Lung (tissue), 11 donors: ENCODE measurements at regions not wholly inside any gene's neighbourhood (a gene's known extent, or its start where the extent isn't known, plus 50 kb on each side); places are given as distances from the start of the nearest gene placed in this dataset.

ENCODE experiments used
- ATAC-seq: fragments of 200-7000 bp; cut with Tn5 transposase; one replicate; pipeline ENCODE4 v1.9.1; 2020; ENCODE audit warnings: moderate number of reproducible peaks; ENCODE audit not compliant: insufficient read depth, low FRiP score
- DNase-seq, 3 donors: peaks; one replicate each; pipeline ENCODE4 v3.0.0-alpha.2; 2013 to 2017
- H3K27ac ChIP-seq, 2 donors: one replicate each; pipeline ENCODE4 v1.5.1; 2013; ENCODE audit warnings: mild to moderate bottlenecking in 2 of 2, moderate library complexity in 2 of 2, control low read depth in 1 of 2, inconsistent platforms in 1 of 2, low read depth in 1 of 2, low read length in 1 of 2
- H3K27me3 ChIP-seq, 3 donors: one replicate each; pipeline ENCODE4 v1.5.1; 2013; ENCODE audit warnings: low read length in 2 of 3; ENCODE audit not compliant: control insufficient read depth in 3 of 3, insufficient read depth in 3 of 3
- H3K36me3 ChIP-seq, 4 donors: one replicate each; pipeline ENCODE4 v1.5.1; 2013; ENCODE audit warnings: low read length in 4 of 4, mild to moderate bottlenecking in 1 of 4, moderate library complexity in 1 of 4; ENCODE audit not compliant: control insufficient read depth in 4 of 4, insufficient read depth in 4 of 4
- H3K4me1 ChIP-seq, 5 donors: one replicate each; pipeline ENCODE4 v1.5.1; 2013; ENCODE audit warnings: low read length in 5 of 5, mild to moderate bottlenecking in 2 of 5, moderate library complexity in 1 of 5; ENCODE audit not compliant: control insufficient read depth in 5 of 5, insufficient read depth in 5 of 5
- H3K4me3 ChIP-seq: one replicate; pipeline ENCODE4 v1.5.1; 2013; ENCODE audit warnings: mild to moderate bottlenecking, control low read depth, moderate library complexity
- H3K9ac ChIP-seq, 2 donors: one replicate each; pipeline ENCODE4 v1.5.1; 2013; ENCODE audit warnings: low read length in 2 of 2, control low read depth in 1 of 2; ENCODE audit not compliant: insufficient read depth in 1 of 2
- H3K9me3 ChIP-seq, 4 donors: one replicate each; pipeline ENCODE4 v1.5.1; 2013; ENCODE audit warnings: low read length in 3 of 4, mild to moderate bottlenecking in 1 of 4, moderate library complexity in 1 of 4; ENCODE audit not compliant: control insufficient read depth in 4 of 4, insufficient read depth in 3 of 4
- CTCF ChIP-seq: IDR thresholded peaks from 2 replicates; pipeline ENCODE4 v1.5.1; 2012; ENCODE audit warnings: mild to moderate bottlenecking; ENCODE audit errors: control extremely low read depth, extremely low read depth
- WGBS, 2 donors: extraction: QIAGEN DNeasy Blood & Tissue Kit; methylation state at CpG; one replicate each; pipeline ENCODE4 v1.1.7; 2013; 5-methylcytosine and 5-hydroxymethylcytosine counted together
- donor health status: control.
- donor health status: control.
- donor health status: Bipolar disorder and iron deficiency.
- donor health status: healthy.
- donor health status: DM: yes; HTN: yes; CAD: no.

- H3K4me3 ChIP-seq = no peak overlapping the region
- DNase-seq (no peak), ATAC-seq (no peak)
- no peaks in the 10 kb centered on the region for H3K27me3 ChIP-seq
- H3K9ac ChIP-seq = no peak overlapping the region
- H3K9me3 ChIP-seq = no peaks in the 10 kb centered on the region
- no peaks in the 10 kb centered on the region for H3K36me3 ChIP-seq
- H3K4me1 ChIP-seq = peaks cover 0 to 4% (median 0%) of the 10 kb centered on the region in 5 donors
- TF ChIP-seq CTCF = no peak
- no peak overlapping the region for H3K27ac ChIP-seq
- 73 to 87% methylated on average over 13 of the region's 13 CpGs for WGBS, 2 donors
These were observed 350.5 kb upstream of the TBL1XR1 start for GRCh38 chr3:177547711-177548350.

GRCh38 chr3:177550667-177551066 is 353.4 kb upstream of the TBL1XR1 start:
- TF ChIP-seq CTCF = no peak
- no peak overlapping the region for H3K4me3 ChIP-seq
- no peak for ATAC-seq
- DNase-seq = no peak
- no peak overlapping the region for H3K27ac ChIP-seq
- H3K9me3 ChIP-seq = no peaks in the 10 kb centered on the region
- no peaks in the 10 kb centered on the region for H3K27me3 ChIP-seq
- peaks cover 0 to 5% (median 0%) of the 10 kb centered on the region in 5 donors for H3K4me1 ChIP-seq
- no peaks in the 10 kb centered on the region for H3K36me3 ChIP-seq
- 98 to 100% methylated on average over 1 of the region's 1 CpG for WGBS, 2 donors
- H3K9ac ChIP-seq = no peak overlapping the region

- WGBS, 2 donors = 74 to 86% methylated on average over 4 of the region's 4 CpGs
- DNase-seq (no peak), ATAC-seq (no peak)
- TF ChIP-seq CTCF = no peak
- Histone ChIP-seq H3K27me3 (no peaks in the 10 kb centered on the region), H3K36me3 (no peaks in the 10 kb centered on the region), H3K9me3 (no peaks in the 10 kb centered on the region), H3K4me3 (no peak overlapping the region), H3K27ac (no peak overlapping the region), H3K9ac (no peak overlapping the region), H3K4me1 (peaks cover 0 to 5% (median 0%) of the 10 kb centered on the region in 5 donors)
These were observed 354.2 kb upstream of the TBL1XR1 start for GRCh38 chr3:177551431-177551836.

- no peak for DNase-seq
- Histone ChIP-seq H3K27ac (no peak overlapping the region), H3K4me3 (no peak overlapping the region), H3K36me3 (no peaks in the 10 kb centered on the region), H3K9me3 (no peaks in the 10 kb centered on the region), H3K27me3 (no peaks in the 10 kb centered on the region), H3K9ac (no peak overlapping the region), H3K4me1 (peaks cover 0 to 5% (median 0%) of the 10 kb centered on the region in 5 donors)
- WGBS, 2 donors = 91 to 97% methylated on average over 1 of the region's 1 CpG
- no peak for TF ChIP-seq CTCF
- no peak for ATAC-seq
These were observed 354.8 kb upstream of the TBL1XR1 start for GRCh38 chr3:177552051-177552450.
